H9 (cell line): ENCODE measurements at regions not wholly inside any gene's neighbourhood (a gene's known extent, or its start where the extent isn't known, plus 50 kb on each side); places are given as distances from the start of the nearest gene placed in this dataset.

ENCODE experiments used
- DNase-seq: peaks from one replicate; pipeline ENCODE4 v3.0.0-alpha.2; 2017
- H2AFZ ChIP-seq: one replicate; pipeline ENCODE4 v1.6.1; 2013; ENCODE audit warnings: mild to moderate bottlenecking, low read length, control low read depth, moderate library complexity
- H2AK5ac ChIP-seq: 2 replicates; pipeline ENCODE4 v1.6.1; 2013; ENCODE audit warnings: low read length, control low read depth, mixed read lengths; ENCODE audit not compliant: insufficient read length
- H2BK120ac ChIP-seq: one replicate; pipeline ENCODE4 v1.6.1; 2013; ENCODE audit warnings: low read depth, mild to moderate bottlenecking, low read length, control low read depth, inconsistent platforms; ENCODE audit not compliant: poor library complexity, severe bottlenecking
- H2BK12ac ChIP-seq: 2 replicates; pipeline ENCODE4 v1.6.1; 2013; ENCODE audit warnings: low read length, control low read depth, mixed read lengths, low read depth; ENCODE audit not compliant: insufficient read length
- H2BK15ac ChIP-seq: 2 replicates; pipeline ENCODE4 v1.6.1; 2013; ENCODE audit warnings: low read depth, low read length, control low read depth
- H2BK20ac ChIP-seq: one replicate; pipeline ENCODE4 v1.6.1; 2013; ENCODE audit warnings: low read depth, mild to moderate bottlenecking, low read length, control low read depth, inconsistent platforms; ENCODE audit not compliant: poor library complexity, severe bottlenecking
- H2BK5ac ChIP-seq: 2 replicates; pipeline ENCODE4 v1.6.1; 2013; ENCODE audit warnings: low read length, control low read depth, mixed read lengths; ENCODE audit not compliant: insufficient read length
- H3K14ac ChIP-seq: 2 replicates; pipeline ENCODE4 v1.6.1; 2013; ENCODE audit warnings: low read length, control low read depth; ENCODE audit not compliant: insufficient read depth
- H3K18ac ChIP-seq: 2 replicates; pipeline ENCODE4 v1.6.1; 2013; ENCODE audit warnings: low read depth, mild to moderate bottlenecking, mixed read lengths, low read length, control low read depth; ENCODE audit not compliant: insufficient read length
- H3K23ac ChIP-seq: 2 replicates; pipeline ENCODE4 v1.6.1; 2013; ENCODE audit warnings: low read length, control low read depth, mixed read lengths, low read depth; ENCODE audit not compliant: insufficient read length
- H3K23me2 ChIP-seq: 2 replicates; pipeline ENCODE4 v1.6.1; 2013; ENCODE audit warnings: low read depth, mild to moderate bottlenecking, mixed read lengths, low read length, control low read depth; ENCODE audit not compliant: insufficient read length, poor library complexity, severe bottlenecking
- H3K27ac ChIP-seq: 2 replicates; pipeline ENCODE4 v1.5.1; 2013; ENCODE audit warnings: low read length, control low read depth, mixed read lengths, low read depth; ENCODE audit not compliant: insufficient read length
- H3K27me3 ChIP-seq: 2 replicates; pipeline ENCODE4 v1.6.1; 2013; ENCODE audit warnings: low read length, control low read depth, inconsistent platforms; ENCODE audit not compliant: insufficient read depth
- H3K4ac ChIP-seq: 2 replicates; pipeline ENCODE4 v1.6.1; 2013; ENCODE audit warnings: low read depth, mild to moderate bottlenecking, control low read depth, inconsistent platforms, low read length, moderate library complexity
- H3K4me1 ChIP-seq: 2 replicates; pipeline ENCODE4 v1.6.1; 2013; ENCODE audit warnings: low read length, control low read depth, inconsistent platforms; ENCODE audit not compliant: insufficient read depth
- H3K4me2 ChIP-seq: 2 replicates; pipeline ENCODE4 v1.6.1; 2013; ENCODE audit warnings: low read length, control low read depth, mixed read lengths; ENCODE audit not compliant: insufficient read length, insufficient read depth
- H3K56ac ChIP-seq: 2 replicates; pipeline ENCODE4 v1.6.1; 2013; ENCODE audit warnings: low read depth, mild to moderate bottlenecking, mixed read lengths, low read length, control low read depth; ENCODE audit not compliant: insufficient read length
- H3K79me1 ChIP-seq: 2 replicates; pipeline ENCODE4 v1.6.1; 2013; ENCODE audit warnings: low read depth, mild to moderate bottlenecking, moderate library complexity, low read length, control low read depth, inconsistent platforms; ENCODE audit not compliant: insufficient read depth, poor library complexity, severe bottlenecking
- H3K79me2 ChIP-seq: 2 replicates; pipeline ENCODE4 v1.6.1; 2013; ENCODE audit warnings: low read length, control low read depth, inconsistent platforms; ENCODE audit not compliant: insufficient read depth
- H3K9ac ChIP-seq: 2 replicates; pipeline ENCODE4 v1.6.1; 2013; ENCODE audit warnings: low read length, control low read depth, mixed read lengths; ENCODE audit not compliant: insufficient read length; ENCODE audit errors: extremely low read depth
- H3K9me3 ChIP-seq: one replicate; pipeline ENCODE4 v1.6.1; 2013; ENCODE audit warnings: low read depth, low read length, inconsistent platforms; ENCODE audit not compliant: control insufficient read depth
- H3T11ph ChIP-seq: one replicate; pipeline ENCODE4 v1.6.1; 2013; ENCODE audit warnings: mild to moderate bottlenecking, low read length, control low read depth, inconsistent platforms
- H4K20me1 ChIP-seq: one replicate; pipeline ENCODE4 v1.6.1; 2013; ENCODE audit not compliant: control insufficient read depth, insufficient read length, insufficient read depth
- H4K5ac ChIP-seq: 2 replicates; pipeline ENCODE4 v1.6.1; 2013; ENCODE audit warnings: low read depth, mild to moderate bottlenecking, mixed read lengths, low read length, control low read depth; ENCODE audit not compliant: insufficient read length
- H4K8ac ChIP-seq: replicated peaks from 2 replicates; pipeline ENCODE4 v1.6.1; 2013; ENCODE audit warnings: low read length, control low read depth, mixed read lengths, low read depth; ENCODE audit not compliant: insufficient read length
- H4K91ac ChIP-seq: 2 replicates; pipeline ENCODE4 v1.6.1; 2013; ENCODE audit warnings: low read depth, mild to moderate bottlenecking, moderate library complexity, mixed read lengths, low read length, control low read depth; ENCODE audit not compliant: insufficient read length
- H3K27ac Mint-ChIP-seq, 3 experiments: 2 replicates in 2 of 3; 3 replicates in 1 of 3; pipeline ENCODE4 v1.8.0; 2020 to 2021; ENCODE audit warnings: mixed read lengths in 3 of 3, mild to moderate bottlenecking in 1 of 3, moderate library complexity in 1 of 3
- H3K27me3 Mint-ChIP-seq: 2 replicates; pipeline ENCODE4 v1.8.0; 2021; ENCODE audit warnings: low read depth, mild to moderate bottlenecking, moderate library complexity, mixed read lengths
- H3K36me3 Mint-ChIP-seq, 3 experiments: 2 replicates in 2 of 3; 3 replicates in 1 of 3; pipeline ENCODE4 v1.8.0; 2020 to 2021; ENCODE audit warnings: low read depth in 3 of 3, mixed read lengths in 3 of 3; ENCODE audit not compliant: insufficient read depth in 1 of 3
- H3K4me1 Mint-ChIP-seq, 2 experiments: 2 replicates each; pipeline ENCODE4 v1.8.0; 2020; ENCODE audit warnings: mixed read lengths in 2 of 2
- H3K4me3 Mint-ChIP-seq, 2 experiments: 2 replicates in 1 of 2; 3 replicates in 1 of 2; pipeline ENCODE4 v1.8.0; 2020 to 2021; ENCODE audit warnings: mild to moderate bottlenecking in 2 of 2, mixed read lengths in 2 of 2, moderate library complexity in 1 of 2
- H3K9me3 Mint-ChIP-seq, 2 experiments: 2 replicates in 1 of 2; 3 replicates in 1 of 2; pipeline ENCODE4 v1.8.0; 2020; ENCODE audit warnings: mild to moderate bottlenecking in 2 of 2, mixed read lengths in 2 of 2, moderate library complexity in 1 of 2
- WGBS: extraction: QIAGEN DNeasy Blood & Tissue Kit; methylation state at CpG from one replicate; pipeline ENCODE4 v1.1.7; 2013; ENCODE audit warnings: missing lambda C conversion rate, low lambda C conversion rate, mixed read lengths; ENCODE audit not compliant: insufficient read length; ENCODE audit errors: extremely low coverage; 5-methylcytosine and 5-hydroxymethylcytosine counted together
- TF ChIP-seq, protein P1 (sequence below): fragments of 200-600 bp; sonication (generic); conservative IDR thresholded peaks from 3 replicates; pipeline ENCODE4 v1.8.0; 2021; ENCODE audit warnings: antibody characterized with exemption, mild to moderate bottlenecking

DNA sequence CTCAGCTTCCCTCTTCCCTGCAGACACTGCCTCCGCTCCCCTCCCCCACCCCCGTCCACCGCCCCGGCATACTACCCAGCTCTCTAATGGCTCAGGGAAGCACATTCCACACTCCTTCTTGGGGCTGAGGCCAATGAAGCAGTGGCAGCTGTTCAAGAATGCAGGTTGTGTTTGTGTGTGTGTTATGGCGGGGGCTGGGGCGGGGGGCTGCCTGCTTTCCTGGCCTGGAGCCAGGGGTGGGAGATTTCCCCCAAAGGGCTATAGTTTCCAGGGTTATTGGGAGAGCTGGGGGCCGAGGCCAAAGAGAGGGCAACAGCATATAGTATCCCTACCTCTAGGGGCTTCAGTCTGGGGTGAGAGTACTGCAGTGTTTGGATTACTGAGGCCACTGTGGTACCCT lies 149.4 kb downstream of the EFNB1 start:
- peak overlapping the region in 1 of 3 experiments; percentile 92; a peak in 1 of 7 replicates for H3K27ac Mint-ChIP-seq

More for the DNA sequence above, 149.4 kb downstream of the EFNB1 start:
- Histone ChIP-seq H4K5ac (no peak overlapping the region), H2BK15ac (no peak overlapping the region), H3K18ac (no peak overlapping the region), H2BK12ac (no peak overlapping the region), H3K56ac (no peak overlapping the region), H3K79me1 (no peaks in the 10 kb centered on the region), H3K27ac (no peak overlapping the region), H2BK5ac (no peak overlapping the region), H2AK5ac (no peak overlapping the region), H2BK120ac (no peak overlapping the region), H3T11ph (no peak overlapping the region), H3K23ac (no peak overlapping the region), H2BK20ac (no peak overlapping the region), H4K8ac (no peak overlapping the region), H3K9me3 (no peaks in the 10 kb centered on the region), H4K91ac (no peak overlapping the region), H3K79me2 (no peaks in the 10 kb centered on the region), H3K9ac (no peak overlapping the region), H3K4ac (no peak overlapping the region), H3K23me2 (no peaks in the 10 kb centered on the region), H2AFZ (no peak overlapping the region), H4K20me1 (no peaks in the 10 kb centered on the region), H3K4me2 (no peak overlapping the region), H3K27me3 (no peaks in the 10 kb centered on the region), H3K4me1 (peaks cover 4% of the 10 kb centered on the region; the same call in 1 of the 2 replicates), H3K14ac (no peak overlapping the region)
- peaks cover 16% of the 10 kb centered on the region for H3K27me3 Mint-ChIP-seq
- H3K9me3 Mint-ChIP-seq, result peaks cover 74 to 80% of the 10 kb centered on the region in 2 experiments
- peaks cover 9 to 14% of the 10 kb centered on the region in 2 experiments for H3K4me1 Mint-ChIP-seq
- WGBS, result no CpG with 5 or more reads among the region's 7 CpGs
- TF ChIP-seq, protein P1, sequence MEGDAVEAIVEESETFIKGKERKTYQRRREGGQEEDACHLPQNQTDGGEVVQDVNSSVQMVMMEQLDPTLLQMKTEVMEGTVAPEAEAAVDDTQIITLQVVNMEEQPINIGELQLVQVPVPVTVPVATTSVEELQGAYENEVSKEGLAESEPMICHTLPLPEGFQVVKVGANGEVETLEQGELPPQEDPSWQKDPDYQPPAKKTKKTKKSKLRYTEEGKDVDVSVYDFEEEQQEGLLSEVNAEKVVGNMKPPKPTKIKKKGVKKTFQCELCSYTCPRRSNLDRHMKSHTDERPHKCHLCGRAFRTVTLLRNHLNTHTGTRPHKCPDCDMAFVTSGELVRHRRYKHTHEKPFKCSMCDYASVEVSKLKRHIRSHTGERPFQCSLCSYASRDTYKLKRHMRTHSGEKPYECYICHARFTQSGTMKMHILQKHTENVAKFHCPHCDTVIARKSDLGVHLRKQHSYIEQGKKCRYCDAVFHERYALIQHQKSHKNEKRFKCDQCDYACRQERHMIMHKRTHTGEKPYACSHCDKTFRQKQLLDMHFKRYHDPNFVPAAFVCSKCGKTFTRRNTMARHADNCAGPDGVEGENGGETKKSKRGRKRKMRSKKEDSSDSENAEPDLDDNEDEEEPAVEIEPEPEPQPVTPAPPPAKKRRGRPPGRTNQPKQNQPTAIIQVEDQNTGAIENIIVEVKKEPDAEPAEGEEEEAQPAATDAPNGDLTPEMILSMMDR, result no peak
- peaks cover 0 to 4% (median 0%) of the 10 kb centered on the region in 3 experiments; a peak in 2 of 7 replicates for H3K36me3 Mint-ChIP-seq
- no peak overlapping the region for H3K4me3 Mint-ChIP-seq
- DNase-seq, result peak; percentile 53
